GM19324 (cell line): ENCODE measurements at regions not wholly inside any gene's neighbourhood (a gene's known extent, or its start where the extent isn't known, plus 50 kb on each side); places are given as distances from the start of the nearest gene placed in this dataset.

ENCODE experiments used
- ATAC-seq: cut with Tn5 transposase; IDR thresholded peaks from one replicate; pipeline ENCODE4 v1.9.1; 2021; ENCODE audit warnings: mild to moderate bottlenecking, moderate library complexity; ENCODE audit not compliant: unreplicated experiment, low FRiP score

DNA sequence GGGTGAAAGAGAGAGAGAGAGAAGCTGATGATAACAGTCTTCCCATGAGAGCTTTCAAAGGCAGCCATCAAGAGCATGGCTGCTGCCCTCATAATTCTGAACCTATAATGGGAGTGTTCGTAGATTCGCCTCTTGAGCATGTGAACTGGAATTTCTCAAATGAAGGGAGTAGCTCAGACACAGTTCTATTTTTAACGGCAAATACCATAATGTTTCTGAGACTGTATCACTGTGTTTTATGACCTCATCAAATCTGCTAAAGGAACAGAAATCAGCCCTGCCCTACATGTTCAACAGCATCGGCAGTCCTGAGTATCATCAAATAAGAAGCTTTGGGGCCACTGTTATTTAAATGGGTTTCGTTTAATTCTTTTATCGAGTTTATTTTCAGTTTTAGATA, 645.6 kb downstream of the GALR1 start:
- ATAC-seq, result no peak

DNA sequence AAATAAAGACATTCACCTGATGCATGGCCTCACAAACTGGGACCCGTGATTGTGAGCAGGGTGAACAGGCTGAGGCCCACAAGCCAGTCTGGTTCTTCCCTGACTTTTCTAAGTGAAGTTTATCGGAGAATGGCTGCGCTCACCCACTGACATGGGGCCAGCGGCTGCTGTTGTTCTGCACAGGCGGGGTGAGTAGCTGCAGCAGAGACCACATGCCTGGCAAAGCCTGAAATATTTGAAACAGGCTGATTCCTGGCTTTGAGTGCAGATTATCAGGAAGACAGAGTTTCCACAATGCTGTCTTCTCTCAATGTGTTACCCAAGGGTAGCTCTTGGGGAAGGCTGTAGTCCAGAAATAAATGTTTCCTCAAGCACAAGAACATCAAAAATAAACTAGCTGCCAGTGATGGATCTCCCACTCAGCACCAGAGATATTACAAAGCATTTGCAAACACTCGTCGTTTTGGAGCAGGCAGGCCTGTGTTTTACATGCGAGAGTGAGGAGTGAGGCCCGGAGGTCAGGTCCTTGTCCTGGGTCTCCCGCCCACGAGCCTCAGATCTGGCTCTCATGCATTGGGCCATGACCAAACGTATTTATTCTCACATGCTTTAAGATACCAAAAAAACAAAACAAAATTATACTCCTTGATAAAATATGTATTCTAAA, 647.1 kb downstream of the GALR1 start:
- ATAC-seq, result no peak

DNA sequence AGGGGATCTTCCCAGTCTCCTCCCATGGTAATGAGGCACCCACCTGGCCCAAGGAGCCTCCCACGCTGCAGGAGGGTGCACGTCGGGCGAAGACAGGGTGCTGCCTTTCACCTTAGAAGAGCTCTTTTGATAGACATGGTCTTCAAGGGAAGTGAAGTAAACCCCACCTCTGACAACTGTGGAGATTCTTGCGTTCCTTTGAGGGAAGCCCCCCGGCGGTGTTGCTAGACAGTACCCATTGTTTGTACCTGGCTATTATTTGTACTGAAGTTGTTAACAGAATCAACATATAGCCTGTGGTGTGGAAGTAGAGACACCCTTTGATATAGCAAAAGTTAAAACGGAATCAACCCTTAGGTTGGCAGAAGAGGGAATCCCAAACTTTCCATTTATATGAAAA, 648.0 kb downstream of the GALR1 start:
- no peak for ATAC-seq

DNA sequence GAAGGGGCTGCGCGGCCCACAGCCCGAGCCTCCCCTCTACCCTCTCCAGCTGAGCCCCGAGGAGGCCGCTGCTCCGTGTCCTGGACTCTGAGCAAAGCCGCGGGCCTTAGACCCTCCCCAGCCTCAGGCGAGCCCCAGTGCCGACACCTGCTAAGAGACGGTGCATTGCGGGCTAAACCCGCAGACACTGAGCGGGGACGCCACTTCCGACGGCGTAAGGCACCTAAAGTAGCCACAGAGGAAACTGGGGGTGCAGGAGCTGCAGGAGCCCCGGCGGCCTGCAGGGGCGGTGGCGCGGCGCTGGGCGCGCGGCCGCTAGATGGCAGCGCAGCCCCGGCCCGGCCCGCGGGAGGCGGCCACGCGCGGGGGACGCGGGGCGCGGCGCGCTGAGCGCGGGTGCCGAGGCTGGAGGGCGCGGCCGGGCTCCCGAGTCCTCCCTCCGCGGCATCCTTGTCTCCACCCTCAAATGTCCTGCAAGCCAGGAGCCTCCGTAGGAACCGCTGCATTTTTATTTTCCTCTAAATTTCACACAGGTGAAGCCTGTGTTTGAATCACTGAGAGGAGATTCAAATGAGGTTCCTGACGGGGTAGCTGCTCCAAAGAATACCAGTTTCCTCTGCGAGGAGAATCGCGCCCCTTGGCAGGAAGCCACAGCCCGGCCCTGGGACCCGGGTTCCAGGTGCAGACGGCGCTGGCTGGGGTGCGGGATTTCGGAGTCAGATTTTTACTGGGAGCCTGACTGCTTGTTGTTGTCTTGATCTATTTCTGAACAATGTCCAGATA, 650.5 kb downstream of the GALR1 start:
- ATAC-seq, result peak; percentile 91

DNA sequence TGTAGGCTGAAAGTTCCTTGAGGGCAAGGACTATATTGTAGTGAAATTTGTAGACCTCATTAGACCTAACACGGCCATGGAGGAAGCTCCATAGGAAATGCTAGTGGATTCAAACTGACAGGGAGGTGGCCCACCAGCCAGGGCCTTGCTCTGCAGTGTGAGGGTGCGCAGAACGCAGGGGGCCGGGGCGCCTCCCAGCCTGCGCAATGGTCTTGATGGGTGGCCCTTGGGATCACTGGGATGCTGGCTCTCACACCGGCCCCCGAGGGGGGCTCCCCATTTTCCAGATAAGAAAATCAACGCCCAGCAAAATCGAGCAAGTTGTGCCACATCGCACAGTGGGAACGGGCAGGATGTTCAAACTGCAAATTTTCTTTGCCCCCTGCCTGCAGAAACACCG, 655.4 kb downstream of the GALR1 start:
- no peak for ATAC-seq

DNA sequence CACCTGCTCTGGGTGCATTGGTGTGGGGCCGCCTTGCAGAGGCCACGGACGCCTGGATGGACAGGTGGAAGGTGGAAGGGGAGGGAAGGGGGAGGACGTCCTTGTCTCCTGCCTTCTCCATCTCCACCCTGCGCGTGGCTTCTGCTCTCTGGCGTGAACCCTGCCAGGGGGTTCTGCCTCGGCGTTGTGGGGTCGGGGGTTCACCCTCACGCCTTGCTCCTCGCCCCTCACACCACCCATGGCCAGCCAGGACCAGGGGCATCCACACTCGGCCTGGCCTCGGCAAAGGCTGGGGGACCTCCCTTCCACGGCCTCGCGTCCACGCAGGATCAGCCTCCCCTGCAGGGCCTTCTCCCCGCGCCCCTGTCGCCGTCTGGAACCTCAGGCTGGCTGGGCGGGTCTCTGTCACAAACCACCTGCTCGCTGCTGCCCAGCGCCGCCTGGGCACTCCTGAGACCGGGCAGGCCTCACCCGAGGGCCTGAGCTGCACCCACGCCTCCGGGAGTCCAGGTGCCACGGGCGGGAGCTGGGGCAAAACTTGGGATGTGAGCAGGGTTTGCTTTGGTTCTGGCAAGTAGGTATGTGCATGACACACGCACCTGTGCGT, 655.9 kb downstream of the GALR1 start:
- no peak for ATAC-seq

DNA sequence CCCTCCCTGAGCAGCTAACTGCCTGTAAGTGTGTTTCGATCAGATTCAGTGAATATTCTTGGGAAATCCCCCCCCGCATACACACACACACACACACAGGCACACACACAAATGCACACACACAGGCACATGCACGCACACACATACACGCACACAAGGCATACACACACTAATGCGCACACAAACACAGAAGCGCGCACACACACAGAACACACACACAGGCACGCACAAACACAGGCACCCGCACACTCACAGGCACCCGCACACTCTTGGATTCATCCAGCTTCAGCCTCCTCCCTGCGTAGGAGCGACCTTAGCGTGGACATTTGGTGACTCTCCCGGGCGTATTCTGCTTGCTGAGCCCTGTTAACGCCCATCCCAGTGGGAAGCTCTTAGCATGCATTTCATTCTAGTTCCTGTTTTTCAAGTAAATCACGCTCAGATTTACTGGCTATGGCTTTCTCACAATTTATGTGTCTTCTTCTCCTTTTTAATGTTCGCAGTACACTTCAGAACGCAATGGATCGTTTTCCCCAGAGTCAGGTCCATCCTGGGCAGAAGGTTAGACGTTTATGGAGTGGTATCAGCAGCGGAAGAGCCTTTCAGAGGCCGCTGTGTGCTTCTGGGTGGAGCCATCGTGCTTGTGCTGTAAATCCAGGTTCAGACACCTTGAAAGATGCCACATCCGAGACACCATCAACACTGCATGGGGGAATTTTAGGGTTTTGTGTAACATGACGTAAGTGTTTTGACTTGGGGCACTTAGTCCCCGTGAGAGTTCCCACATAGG, 656.6 kb downstream of the GALR1 start:
- no peak for ATAC-seq

DNA sequence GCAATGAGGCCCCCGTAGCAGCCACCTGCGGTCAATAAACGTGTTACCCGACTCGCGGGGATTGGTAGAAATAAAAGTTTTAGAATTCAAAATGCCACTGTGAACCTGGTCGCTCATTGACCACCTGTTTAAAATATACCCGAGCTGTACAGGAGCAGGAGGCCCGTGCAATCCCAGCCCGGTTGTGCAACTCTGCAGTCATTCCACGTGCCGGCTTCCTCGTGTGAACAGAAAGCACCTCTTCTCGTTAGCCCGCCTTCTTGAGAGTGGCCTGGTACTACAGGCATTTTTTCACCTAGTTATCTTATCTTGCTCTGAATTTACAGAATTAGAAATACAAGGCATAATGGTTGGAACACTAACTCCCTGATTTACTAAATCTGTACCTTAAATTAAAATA, 660.7 kb downstream of the GALR1 start:
- ATAC-seq, result no peak

GRCh38 chr18:77911971-77912605, 662.4 kb downstream of the GALR1 start:
- no peak for ATAC-seq

DNA sequence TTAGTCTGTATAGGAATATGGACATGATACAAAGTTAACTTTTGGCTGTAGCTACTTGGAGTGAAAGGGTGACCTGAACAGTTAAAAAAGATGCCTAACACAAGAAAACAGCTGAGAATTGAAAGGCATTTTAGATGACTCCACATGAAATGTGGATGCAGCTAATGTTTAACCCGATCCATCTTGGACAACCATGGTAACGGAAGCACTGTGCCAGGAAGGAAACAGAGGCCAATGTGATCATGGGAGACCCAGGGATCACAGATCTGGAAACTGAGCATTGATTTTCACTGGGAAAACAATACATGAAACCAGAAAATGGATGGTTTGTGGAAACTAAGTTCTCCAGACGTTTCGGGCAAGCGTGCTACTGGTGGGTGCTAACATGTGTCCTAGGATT, 669.1 kb downstream of the GALR1 start:
- no peak for ATAC-seq

GRCh38 chr18:77919923-77920322, 670.3 kb downstream of the GALR1 start:
- no peak for ATAC-seq

- no peak for ATAC-seq
Observed at GRCh38 chr18:77935342-77935741, 685.7 kb downstream of the GALR1 start.

DNA sequence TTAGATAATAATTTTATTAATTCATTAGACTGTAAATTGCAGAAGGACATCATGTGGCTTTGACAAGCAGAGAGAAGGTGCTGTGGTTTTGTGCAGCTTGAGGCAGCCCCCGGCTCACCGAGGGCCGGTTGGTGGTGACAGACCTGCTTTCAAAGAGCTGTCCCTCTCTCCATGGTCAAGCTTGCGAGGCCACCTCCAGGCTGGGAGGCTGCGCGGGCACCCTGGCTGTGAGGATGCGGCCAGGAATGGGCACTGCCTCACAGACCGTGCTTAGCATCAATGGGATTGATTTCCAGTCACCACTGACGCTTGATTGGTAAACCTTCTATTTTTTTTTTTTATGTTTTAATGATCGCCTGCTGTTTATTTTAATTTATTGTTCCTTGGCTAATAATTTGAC, 690.9 kb downstream of the GALR1 start:
- ATAC-seq, result no peak

DNA sequence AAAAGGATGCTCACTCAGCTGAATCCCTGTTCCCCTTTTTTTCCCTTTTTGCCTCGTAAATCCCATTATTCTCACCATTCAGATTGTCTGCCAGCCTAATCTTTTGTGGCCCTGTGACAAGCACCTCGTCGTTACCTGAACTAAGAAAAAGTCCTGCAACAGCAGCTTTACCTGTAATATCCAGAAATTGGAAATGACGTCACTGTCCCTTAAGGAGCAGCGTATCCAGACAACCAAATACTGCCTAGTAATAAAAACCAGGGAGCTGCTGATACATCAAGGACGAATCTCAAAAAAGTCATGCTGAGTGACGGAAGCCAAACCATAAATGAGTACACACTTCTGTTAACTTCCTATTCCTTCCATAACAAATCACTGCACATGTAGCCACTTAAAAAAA, 694.9 kb downstream of the GALR1 start:
- ATAC-seq, result no peak

DNA sequence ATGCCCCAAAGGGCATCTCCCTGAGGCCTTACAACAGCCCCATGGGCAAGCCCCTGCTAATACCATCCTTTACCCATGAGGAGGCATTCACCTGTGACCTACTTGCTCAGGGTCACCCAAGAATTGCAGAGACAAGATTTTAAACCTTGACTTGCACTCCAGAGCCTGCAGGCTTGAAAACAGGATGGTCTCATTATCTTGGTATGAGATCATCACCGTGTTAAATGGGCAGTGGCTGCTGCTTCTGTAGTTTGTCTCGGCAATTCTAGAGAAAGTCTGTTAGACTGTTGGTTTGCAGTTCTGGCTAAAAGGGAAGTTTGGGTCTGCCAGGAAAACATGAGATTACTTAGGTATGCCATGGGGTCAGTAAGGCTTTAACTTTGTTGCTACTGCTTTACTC, 698.9 kb downstream of the GALR1 start:
- ATAC-seq, result no peak

- no peak for ATAC-seq
Observed at GRCh38 chr18:77949355-77949973, 699.8 kb downstream of the GALR1 start.

GRCh38 chr18:77959248-77959647, 709.6 kb downstream of the GALR1 start:
- ATAC-seq, result no peak

DNA sequence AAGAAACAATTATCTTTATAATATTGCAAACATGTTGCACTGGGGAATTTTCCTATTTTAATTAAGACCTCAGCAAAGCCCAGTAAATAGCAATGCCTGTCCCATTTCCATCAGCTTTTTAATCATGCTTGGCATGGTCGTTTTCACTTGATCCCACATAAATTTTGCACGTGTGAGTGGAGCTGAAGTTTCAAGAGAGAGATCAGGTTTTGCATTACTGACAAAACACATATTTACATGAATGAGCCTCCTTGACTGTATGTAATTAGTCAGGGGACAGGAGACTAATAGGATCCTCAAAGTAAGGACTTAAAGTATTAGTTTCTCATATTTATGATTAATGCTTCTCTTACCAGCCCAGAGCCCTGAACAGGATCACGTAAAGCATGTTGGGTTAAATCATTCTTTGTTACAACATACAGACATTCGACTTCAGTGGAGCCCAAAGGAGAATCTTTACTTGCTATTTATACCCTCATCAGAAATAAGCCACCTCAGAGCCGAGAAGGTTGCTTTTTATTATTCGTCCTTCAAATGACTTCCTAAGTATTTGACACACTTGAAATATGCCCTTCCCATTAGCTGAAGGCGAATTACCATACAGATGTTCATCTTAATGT, 711.3 kb downstream of the GALR1 start:
- ATAC-seq, result no peak

- no peak for ATAC-seq
Observed at GRCh38 chr18:77967071-77967470, 717.4 kb downstream of the GALR1 start.

- no peak for ATAC-seq
Observed at GRCh38 chr18:77967791-77968190, 718.1 kb downstream of the GALR1 start.
